Skeletal muscle tissue (tissue), 3 donors: ENCODE measurements at regions not wholly inside any gene's neighbourhood (a gene's known extent, or its start where the extent isn't known, plus 50 kb on each side); places are given as distances from the start of the nearest gene placed in this dataset.

Source experiments
- H3K27ac ChIP-seq: one replicate; pipeline ENCODE4 v1.7.0; 2013; ENCODE audit warnings: mild to moderate bottlenecking, low read depth, low read length, inconsistent platforms
- H3K27me3 ChIP-seq, 3 donors: one replicate each; pipeline ENCODE4 v1.7.0; 2013; ENCODE audit warnings: low read length in 3 of 3; ENCODE audit not compliant: control insufficient read depth in 3 of 3, insufficient read depth in 3 of 3
- H3K36me3 ChIP-seq, 3 donors: one replicate each; pipeline ENCODE4 v1.7.0; 2013; ENCODE audit warnings: low read length in 3 of 3; ENCODE audit not compliant: control insufficient read depth in 3 of 3, insufficient read depth in 3 of 3
- H3K4me1 ChIP-seq, 3 donors: one replicate each; pipeline ENCODE4 v1.7.0; 2013; ENCODE audit warnings: low read length in 3 of 3, mild to moderate bottlenecking in 3 of 3; ENCODE audit not compliant: control insufficient read depth in 3 of 3, insufficient read depth in 3 of 3
- H3K4me3 ChIP-seq, 3 donors: one replicate each; pipeline ENCODE4 v1.7.0; 2013; ENCODE audit warnings: low read length in 3 of 3
- H3K9ac ChIP-seq, 3 donors: one replicate each; pipeline ENCODE4 v1.7.0; 2013; ENCODE audit warnings: low read length in 3 of 3, mild to moderate bottlenecking in 3 of 3, moderate library complexity in 2 of 3, low read depth in 1 of 3
- H3K9me3 ChIP-seq, 3 donors: one replicate each; pipeline ENCODE4 v1.7.0; 2013; ENCODE audit warnings: low read length in 3 of 3; ENCODE audit not compliant: control insufficient read depth in 3 of 3
- donor health status: Osteomylitis.

DNA sequence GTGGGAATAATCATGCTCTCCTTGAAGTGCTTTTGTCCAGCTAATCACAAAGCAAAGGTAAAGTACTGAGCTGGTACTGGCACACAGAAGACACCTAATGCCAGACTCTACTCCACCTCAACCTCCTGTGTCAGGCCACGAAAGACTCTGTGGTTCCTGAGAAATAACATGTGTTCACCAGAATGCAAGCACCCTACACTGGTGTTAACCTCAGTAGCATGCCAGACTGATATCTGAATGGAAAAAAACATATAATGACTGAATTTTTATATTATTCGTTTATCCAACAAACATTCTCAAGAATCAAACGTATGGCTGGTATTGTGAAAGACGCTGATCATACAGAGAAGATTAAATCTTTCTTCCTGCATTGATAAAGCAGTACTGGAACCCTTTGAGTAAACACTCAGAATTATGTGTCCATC, 97.1 kb upstream of the IFNE start:
- H3K4me1 ChIP-seq: peaks cover 0 to 4% (median 0%) of the 10 kb centered on the region in 3 donors
- no peaks in the 10 kb centered on the region for H3K27me3 ChIP-seq
- no peak overlapping the region for H3K27ac ChIP-seq
- H3K9me3 ChIP-seq: no peaks in the 10 kb centered on the region
- H3K9ac ChIP-seq: no peak overlapping the region
- no peak overlapping the region for H3K4me3 ChIP-seq
- H3K36me3 ChIP-seq: no peaks in the 10 kb centered on the region

DNA sequence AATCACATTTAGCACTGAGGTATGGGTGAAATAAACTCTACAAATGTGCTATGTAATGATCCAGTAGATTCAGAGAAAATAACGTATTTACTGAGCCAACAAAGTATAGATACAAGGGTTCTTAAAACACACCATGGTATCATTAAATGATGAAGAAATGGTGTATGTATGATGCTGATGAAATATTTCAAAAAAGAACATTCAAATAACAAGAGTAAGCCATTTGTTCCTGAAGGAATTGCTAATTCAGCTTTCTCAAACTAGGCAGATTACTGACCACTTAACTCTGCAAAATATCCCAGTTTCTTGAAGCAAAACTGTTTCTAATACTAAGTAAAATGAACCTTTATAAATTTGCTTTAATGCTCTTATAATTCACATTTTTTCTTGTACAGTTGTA, 97.6 kb upstream of the IFNE start:
- no peaks in the 10 kb centered on the region for H3K9me3 ChIP-seq

DNA sequence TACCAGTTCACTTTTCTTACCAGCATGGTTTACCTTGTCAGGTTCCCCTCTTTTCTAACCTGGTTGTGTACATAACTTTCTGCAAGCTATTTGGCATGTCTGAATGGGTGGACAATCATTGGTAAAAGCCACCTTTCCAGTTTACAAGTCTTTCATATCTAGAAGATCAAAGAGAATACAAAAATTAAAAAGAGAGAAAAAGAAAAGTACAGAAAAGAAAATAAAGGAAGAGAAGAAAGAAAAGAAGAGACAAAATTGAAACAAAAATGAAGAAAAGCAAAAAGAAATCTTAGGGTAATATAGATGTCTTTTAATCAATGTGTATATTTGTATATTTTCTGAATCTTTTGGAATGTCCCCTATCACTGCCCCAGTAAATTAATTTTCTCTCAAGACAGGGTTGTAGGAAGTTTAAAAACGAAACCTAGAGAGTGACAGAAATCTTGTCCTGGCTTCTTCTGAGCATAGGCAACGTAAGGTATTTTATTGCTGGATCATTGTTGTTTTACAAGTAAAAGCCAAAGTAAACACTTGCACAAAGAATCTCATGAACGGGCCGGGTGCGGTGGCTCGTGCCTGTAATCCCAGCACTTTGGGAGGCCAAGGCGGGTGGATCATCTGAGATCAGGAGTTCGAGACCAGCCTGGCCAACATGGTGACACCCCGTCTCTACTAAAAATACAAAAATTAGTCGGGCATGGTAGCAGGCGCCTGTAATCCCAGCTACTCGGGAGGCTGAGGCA, 98.7 kb upstream of the IFNE start:
- H3K9me3 ChIP-seq: no peaks in the 10 kb centered on the region
- no peak overlapping the region for H3K27ac ChIP-seq
- peaks cover 0 to 4% (median 0%) of the 10 kb centered on the region in 3 donors for H3K4me1 ChIP-seq
- no peak overlapping the region for H3K4me3 ChIP-seq
- no peaks in the 10 kb centered on the region for H3K36me3 ChIP-seq
- no peaks in the 10 kb centered on the region for H3K27me3 ChIP-seq
- H3K9ac ChIP-seq: no peak overlapping the region

More for the DNA sequence above, 97.6 kb upstream of the IFNE start:
- peaks cover 0 to 4% (median 0%) of the 10 kb centered on the region in 3 donors for H3K4me1 ChIP-seq
- no peaks in the 10 kb centered on the region for H3K36me3 ChIP-seq
- no peak overlapping the region for H3K9ac ChIP-seq
- H3K4me3 ChIP-seq: no peak overlapping the region
- no peaks in the 10 kb centered on the region for H3K27me3 ChIP-seq
- no peak overlapping the region for H3K27ac ChIP-seq

DNA sequence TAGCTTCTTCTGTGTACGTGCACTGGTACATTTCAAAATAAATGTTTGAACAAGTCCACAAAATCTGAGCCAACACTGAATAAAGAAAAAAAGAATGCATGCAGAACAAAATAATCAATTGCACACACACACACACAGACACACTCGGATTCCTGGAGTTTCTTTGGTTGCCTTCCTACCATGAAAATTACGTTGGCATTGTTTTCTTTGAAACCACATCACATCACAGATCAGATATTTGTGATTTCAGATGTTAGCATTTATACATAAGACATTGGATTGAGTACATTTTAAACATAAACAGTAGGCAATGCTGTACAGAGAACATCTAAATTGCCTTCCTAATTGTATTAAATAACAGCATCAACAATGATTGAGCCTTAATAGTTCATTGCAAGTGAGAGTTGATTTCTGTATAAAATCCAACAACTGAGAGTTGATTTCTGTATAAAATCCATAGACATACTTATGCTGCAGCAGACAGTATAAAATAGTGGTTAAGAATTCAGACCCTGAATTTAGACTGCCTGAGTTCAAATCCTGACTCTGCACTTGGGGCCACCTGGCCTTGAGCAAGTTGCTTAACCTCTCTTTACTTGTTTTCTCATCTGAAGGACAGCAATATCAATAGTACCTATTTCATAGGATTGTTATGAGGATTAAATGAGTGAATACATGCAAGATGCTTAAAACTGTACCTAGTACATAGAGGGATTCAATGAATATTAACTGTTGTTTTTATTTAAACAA, 101.7 kb upstream of the IFNE start:
- Histone ChIP-seq H3K4me3 (no peak overlapping the region), H3K4me1 (no peaks in the 10 kb centered on the region), H3K27ac (no peak overlapping the region), H3K9me3 (no peaks in the 10 kb centered on the region), H3K36me3 (no peaks in the 10 kb centered on the region), H3K27me3 (no peaks in the 10 kb centered on the region), H3K9ac (no peak overlapping the region)

DNA sequence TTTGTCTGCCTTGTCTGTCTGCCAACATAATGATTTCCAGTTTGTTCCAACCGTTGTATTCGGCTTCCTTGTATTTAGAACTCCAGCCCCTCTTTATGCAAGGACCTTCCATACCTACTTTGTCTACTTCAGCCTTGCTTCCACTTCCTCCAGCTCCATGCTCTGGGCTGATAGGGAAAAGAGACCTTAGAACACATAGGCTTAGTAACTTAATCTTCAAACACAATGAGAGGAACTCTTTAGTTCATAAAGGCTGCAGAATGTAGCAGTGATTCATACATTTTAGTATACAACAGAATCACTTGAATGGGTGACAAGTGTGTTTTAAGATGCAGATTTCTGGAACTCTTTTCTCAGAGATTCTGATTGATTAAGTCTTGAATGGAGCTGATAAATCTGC, 102.8 kb upstream of the IFNE start:
- no peaks in the 10 kb centered on the region for H3K27me3 ChIP-seq
- no peak overlapping the region for H3K27ac ChIP-seq
- H3K9me3 ChIP-seq: no peaks in the 10 kb centered on the region
- H3K4me1 ChIP-seq: no peaks in the 10 kb centered on the region
- no peaks in the 10 kb centered on the region for H3K36me3 ChIP-seq
- no peak overlapping the region for H3K4me3 ChIP-seq
- H3K9ac ChIP-seq: no peak overlapping the region

DNA sequence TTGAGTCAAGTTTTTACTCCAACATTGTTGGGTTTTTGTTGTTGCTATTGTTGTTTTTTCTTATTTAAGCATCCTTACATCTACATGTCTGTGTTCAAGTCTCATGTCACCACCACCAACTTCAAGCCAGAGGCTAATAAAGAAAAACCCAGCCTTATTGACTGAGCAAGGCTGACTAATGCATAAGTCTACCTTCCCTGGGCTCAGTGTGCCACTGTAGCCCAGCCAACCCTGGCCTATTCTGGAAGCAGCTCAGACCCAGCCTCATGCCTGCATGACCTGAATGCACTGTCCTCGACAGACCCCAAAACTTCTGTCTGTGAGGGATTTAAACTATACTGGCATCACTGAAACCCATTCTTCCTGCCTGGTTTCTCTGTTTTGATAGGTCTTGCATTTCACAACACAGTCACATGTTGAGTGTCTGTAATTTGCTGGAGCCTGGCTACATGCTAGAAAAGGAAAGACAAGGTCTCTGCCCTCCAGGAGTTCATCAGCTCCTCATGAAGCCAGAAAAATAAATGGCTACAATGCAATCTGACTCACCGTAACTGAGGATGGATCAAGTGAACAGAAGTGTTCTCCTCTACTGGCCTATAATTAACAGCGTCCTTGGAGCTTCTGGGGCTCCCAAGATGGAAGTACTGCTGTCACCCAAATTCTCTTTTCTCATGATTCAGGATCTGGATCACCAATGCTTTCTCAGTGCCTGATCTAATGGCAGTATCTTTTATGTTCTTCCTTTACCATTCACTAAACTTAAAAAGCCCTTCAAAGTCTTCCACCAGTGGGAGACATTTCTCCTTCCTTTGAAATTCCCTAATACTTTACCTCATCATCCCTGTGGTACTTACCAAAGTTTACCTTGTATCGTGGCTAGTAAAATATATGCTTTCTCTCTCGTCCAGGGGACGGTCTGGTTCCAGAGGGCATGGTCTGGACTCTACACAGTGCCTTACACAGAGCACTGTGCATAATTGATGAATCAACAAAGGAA, 103.9 kb upstream of the IFNE start:
- no peak overlapping the region for H3K27ac ChIP-seq
- no peak overlapping the region for H3K4me3 ChIP-seq
- no peak overlapping the region for H3K9ac ChIP-seq
- no peaks in the 10 kb centered on the region for H3K9me3 ChIP-seq
- H3K27me3 ChIP-seq: no peaks in the 10 kb centered on the region
- no peaks in the 10 kb centered on the region for H3K36me3 ChIP-seq
- H3K4me1 ChIP-seq: no peaks in the 10 kb centered on the region

DNA sequence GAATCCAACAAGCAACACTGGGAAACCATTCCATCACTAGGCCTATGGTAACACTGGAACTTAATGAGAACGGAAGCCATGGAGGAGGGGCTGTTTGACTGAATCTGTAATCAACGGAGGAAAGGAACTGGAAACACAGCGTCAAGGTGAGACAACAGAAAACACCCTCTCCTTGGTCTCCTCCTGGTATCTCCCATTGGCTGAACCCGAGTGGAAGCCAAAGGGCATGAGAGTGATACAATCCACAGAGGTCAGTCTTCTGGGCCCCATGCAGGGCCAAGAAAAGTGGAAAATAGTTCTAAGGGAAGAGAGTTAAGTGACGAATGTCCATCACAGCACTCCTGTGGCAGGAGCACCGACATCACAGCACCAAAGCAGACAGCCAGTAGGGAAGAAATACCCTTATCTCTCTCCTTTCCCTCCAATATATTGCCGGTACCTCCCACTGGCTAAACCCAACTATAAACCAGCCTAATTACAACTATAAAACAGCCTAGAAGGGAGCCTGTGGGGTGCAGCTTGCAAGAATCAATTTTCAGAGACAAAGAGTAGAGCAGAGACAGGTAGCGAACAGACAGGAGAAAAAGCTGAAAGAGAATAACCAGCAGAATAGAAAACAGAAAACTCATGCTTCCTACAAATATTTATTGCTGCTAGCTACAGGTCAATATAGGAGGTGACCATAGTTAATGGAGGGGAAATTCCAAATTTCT, 107.4 kb upstream of the IFNE start:
- Histone ChIP-seq H3K36me3 (no peaks in the 10 kb centered on the region), H3K9ac (no peak overlapping the region), H3K4me1 (peaks cover 0 to 5% (median 0%) of the 10 kb centered on the region in 3 donors), H3K4me3 (no peak overlapping the region), H3K27me3 (no peaks in the 10 kb centered on the region), H3K27ac (no peak overlapping the region), H3K9me3 (no peaks in the 10 kb centered on the region)

DNA sequence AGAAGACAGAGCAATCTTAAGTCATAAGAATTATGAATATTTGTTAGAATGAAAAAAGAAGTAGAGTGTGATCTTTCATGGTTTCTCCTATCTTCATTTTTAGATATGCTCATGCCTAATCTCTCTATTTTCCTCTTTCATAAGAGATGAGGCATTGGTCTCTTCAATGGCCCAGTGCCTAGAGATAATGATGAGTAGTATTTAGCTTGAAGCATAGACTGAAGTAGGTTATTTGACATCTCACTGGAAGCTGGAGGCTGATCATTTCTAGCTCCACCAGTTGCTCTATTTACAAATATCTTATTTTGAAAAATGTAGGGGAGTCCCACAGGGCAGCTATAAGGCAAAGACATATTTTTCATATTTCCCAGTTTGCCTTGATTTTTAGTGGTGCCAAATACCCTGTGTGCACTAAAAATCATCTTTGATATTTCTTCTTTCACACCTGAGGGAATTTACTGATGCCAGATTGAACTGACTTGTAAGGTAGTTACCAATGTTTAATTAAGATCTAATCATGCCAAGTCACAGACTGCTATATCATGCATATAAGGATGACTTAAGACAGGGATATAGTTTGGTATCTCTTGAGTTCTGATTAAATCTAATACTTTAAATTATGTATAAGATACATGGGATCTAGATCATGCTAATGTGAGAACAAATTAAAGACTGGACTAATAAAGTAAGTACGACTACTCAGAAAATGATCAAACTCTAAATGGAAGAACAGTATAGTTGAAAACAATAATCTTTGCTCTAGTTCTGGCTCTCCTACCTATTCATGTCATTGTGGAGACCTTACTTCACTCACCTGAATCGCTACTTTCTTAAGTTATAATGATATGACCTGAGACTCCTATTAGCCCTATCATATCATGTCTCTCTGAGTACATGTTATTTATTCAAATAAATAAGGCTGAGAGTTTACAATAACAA, 108.2 kb upstream of the IFNE start:
- Histone ChIP-seq H3K27ac (no peak overlapping the region), H3K4me1 (peaks cover 0 to 5% (median 0%) of the 10 kb centered on the region in 3 donors), H3K9me3 (no peaks in the 10 kb centered on the region), H3K9ac (no peak overlapping the region), H3K36me3 (no peaks in the 10 kb centered on the region), H3K27me3 (no peaks in the 10 kb centered on the region), H3K4me3 (no peak overlapping the region)
